Activated T-cell treated with anti-CD3 and anti-CD28 coated beads, Interleukin-2, amount 50 U/mL, for 1 hour (primary cell): ENCODE measurements at regions not wholly inside any gene's neighbourhood (a gene's known extent, or its start where the extent isn't known, plus 50 kb on each side); places are given as distances from the start of the nearest gene placed in this dataset.

ENCODE experiments used
- DNase-seq: peaks from one replicate; pipeline ENCODE4 v3.0.0-alpha.2; 2020

DNA sequence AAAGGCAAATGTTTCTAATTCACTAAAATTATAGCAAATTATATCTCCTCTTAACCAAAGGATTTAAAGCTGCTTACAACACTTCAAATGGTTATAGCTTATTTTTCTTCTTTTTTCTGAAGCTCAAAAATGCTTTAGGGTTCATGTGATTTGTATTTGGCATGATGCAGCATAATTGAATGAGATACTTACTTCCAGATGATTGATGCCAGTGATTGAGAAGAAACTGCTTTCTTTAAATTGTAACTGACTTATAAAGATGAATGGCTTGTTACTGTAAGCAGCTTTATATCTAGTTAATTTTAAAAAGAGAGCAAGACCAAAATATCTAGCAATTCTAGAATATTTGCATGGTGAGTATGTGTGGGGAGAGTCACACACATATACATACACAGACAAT is 270.7 kb upstream of the THRB start:
- DNase-seq = no peak

DNA sequence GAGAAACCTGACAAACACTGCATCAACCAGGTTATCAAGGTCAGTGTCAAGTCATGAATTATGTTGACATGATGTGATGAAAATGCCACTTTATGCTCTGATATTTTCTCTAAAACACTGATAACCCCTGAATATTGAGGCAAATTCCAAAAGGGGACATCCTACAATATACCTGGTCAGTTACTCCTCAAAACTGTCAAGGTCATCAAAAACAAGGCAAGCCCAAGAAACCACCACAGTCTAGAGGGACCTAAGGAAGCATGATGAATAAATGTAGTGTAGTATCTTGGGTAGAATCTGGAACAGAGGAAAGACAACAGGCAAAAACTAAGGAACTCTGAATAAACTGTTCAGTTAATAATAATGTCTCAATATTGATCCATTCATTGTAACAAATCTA is 275.3 kb upstream of the THRB start:
- no peak for DNase-seq

DNA sequence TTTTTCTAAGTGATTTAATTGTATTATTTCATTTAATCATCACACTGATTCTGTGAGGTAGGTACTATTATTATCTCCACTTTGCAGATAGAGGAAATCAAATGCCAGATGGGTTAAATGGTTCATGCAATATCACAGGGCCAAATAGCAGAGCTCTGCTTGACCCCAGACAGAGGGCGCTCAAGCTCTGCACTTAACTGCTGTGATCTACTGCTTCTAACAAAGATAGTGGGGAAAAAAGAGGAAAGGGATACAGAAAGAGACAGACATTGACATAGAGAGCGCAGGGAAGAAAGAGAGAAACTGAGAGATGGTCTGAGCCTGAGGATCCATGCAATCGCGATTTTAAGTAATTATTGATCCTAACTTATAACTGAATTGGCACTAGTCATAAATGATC is 279.1 kb upstream of the THRB start:
- no peak for DNase-seq

DNA sequence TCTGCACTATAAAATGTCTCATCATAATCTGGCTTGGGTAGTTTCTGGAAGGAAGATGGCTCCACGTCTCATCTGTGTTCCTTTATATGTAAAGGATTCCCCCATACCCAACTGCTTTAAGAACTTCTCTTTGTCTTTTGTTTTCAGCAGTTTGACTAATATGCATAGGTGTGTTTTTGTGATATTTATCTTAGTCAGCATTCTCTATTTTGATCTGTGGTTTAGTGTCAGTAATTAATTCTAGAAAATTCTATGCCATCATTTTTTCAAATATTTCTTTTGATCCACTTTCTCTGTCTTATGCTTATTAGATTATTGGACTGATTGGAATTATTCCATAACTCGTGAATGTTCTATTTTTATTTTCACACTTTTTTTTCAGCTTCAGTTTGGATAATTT is 286.3 kb upstream of the THRB start:
- no peak for DNase-seq

DNA sequence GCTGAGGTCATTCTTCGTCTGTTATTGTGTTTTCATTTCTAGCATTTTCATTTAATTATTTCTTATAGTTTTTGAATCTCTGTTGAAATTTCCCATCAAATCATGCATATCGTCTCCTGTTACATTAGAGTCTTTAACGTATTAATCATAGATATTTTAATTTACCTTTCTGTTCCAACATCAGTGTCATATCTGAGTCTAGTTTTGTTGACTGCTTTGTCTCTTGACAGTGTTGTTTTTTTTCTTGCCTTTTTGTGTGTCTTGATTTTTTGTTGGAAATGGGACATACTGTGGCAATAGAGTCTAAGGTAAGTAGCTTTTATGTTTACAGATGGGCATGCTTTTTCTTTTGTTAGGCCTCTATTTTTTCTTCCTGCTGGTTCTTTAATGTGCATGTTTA is 286.8 kb upstream of the THRB start:
- DNase-seq = no peak

DNA sequence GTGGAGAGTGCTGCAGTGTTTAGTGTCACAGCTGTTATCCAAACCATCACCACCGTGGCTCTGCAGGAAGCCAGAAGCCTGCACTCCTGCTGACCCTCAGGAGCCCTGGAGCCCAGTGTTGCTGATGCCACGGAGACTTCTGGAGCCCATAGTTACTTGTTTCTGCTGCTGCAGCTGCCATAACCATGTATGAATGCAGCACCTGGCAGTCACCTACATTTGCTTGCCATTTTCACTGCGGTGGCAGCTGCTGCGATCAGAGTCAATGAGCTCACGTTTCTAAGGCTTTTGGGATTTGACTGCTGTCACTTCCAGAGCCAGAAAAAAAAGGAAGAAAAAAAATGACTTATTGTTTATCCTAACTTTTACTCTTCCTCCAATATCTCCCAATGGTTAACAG is 299.2 kb upstream of the THRB start:
- DNase-seq = no peak

DNA sequence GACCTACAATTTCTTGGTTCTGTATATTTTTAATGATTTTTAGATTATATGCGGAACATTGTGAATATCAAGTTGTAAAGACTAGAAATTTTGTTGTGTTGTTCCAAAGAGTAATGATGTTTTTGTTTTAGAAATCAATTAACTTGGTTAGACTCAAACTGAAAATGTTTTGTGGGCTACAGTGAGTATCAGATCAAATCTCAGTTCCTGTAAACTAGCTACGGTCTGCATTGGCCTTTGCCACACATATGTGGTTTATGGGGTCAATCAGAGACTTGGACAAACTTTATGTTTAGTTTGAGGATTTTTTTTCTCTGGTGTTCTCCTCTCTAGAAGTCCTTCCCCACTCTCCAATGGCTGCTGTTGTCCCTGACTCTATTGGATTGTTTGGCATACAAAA is 308.0 kb upstream of the THRB start:
- DNase-seq = no peak

DNA sequence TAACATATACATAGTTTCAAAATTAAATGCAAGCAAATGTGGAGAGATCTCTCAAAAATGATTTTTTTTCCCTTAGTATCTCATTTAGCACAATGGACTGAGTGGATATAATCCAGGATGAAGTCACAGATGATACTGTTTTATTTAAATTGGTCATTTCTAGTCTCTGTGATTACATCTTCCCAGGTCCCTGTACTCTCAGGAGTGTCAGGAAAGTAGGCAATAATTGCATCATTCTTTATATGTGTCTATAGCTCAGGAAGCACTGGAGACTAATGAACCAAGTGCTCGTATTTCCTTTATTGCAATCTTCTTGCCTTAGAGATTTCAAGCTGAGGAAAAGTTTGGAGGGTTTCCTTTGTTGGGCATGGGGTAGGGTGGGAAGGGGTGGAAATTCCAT is 309.4 kb upstream of the THRB start:
- DNase-seq = no peak

DNA sequence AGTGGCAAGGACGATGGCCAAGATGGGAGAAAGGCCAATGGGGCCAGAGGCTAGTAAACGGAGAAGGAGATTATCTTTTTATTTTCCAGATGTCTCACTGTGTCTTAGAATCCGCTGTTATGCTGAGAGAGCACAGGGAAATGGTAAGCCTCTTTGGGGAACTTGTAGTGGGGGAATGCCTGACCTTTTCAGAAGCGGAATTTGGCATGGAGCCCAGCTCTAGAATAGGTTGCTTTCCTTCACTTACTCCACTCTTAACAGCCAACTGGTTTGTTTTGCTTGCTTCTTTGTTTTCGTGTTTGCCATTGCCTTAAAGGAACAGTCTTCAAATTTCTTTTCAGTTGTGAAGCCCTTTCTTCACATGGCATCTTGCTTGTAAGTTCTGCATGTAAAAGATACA is 316.2 kb upstream of the THRB start:
- no peak for DNase-seq

DNA sequence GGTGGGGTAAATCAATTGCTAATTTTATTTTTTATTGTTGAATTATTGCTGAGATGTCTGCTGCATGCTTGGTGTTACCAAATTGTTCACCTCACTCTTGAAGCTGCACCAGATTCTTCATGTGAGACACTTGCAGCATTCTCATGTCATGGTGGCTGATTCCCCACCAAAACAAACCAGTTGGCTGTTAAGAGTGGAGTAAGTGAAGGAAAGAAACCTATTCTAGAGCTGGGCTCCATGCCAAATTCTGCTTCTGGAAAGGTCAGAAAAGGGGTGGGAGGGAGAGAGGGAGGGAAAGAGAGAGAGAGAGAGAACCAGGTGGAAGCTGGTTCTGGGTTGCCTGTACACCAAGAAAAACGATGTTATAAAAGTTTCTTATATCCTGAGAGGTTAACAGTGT is 317.5 kb upstream of the THRB start:
- no peak for DNase-seq

DNA sequence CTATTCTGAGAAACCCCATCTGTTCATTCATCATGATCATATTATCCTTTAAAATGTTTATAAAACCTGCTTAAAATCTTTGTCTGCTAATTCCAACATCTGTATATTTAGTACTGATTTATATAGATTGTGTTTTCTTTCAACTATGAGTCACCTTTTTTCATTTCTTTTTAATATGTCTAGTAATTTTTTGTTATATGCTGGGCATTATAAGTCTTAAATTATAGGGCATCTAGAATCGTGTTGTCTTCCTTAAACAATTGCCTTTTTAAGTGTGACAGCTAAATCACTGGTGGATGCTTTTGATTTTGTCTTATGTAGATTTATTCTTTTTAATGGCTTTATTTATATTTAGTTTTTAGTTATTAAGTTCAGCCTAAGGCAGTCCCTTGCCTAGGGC is 323.4 kb upstream of the THRB start:
- no peak for DNase-seq

DNA sequence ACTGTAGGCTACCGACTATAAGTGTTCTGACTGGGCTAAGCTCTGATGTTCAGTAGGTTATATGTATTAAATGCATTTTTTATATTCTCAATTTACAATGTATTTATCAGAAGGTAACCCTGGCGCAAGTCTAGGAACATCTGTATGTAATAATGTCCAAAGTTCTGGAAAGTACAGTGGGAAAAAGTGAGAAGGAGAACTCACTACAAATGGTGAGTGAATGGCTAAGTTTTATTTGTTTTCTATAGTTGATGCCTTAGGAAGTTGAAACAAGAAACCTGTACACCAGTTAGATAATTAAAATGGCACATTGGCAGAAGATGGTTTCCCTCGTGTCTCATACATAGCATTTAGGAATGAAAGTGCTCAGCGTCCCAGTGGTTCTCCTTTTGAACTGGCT is 333.4 kb upstream of the THRB start:
- no peak for DNase-seq

DNA sequence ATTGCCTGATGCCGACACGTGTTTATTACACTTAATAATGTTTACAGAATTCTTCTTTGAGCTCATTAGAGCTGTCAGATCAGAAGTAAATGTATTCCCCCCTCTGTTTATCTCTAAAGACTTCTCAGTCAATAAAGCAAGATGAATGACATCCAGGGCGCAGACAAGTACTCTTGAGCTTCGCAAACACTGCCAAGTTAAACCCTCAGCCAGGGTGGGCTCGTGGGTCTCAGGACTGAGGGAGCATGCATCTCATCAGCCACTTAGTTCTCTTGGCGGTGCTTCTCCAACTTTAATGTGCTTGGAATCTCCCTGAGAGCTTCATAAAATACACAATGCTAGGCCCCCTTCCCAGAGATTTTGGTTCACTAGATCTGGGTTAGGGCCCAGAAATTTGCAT is 333.9 kb upstream of the THRB start:
- no peak for DNase-seq

DNA sequence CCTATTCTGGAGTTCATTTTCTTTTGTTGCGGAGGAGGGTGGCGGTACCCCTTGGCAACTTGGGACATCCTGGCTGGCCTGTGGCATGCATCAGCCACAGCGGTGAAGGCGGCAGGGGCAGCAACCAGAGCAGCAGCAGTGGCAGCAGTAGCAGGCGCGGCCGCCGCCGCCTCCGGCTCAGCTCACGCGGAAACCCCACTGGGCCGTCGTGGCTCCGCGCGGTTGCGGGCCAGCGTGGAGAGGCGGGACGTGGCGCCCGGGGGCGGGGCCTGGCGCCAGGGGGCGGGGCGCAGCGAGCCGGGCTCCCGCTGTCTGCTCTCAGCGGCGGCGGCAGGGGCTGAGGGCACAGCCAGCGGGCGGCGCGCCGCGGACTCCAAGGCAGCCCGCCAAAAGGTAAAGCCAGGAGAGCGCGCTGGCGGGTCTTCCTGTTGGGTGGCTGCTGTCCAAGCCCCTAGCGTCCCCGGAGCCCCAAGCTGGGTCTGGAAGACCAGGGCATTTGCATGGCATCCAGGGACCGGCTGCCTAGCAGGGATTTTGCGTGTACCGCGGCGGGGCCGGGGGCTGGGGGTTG is 334.4 kb upstream of the THRB start:
- DNase-seq = no peak

DNA sequence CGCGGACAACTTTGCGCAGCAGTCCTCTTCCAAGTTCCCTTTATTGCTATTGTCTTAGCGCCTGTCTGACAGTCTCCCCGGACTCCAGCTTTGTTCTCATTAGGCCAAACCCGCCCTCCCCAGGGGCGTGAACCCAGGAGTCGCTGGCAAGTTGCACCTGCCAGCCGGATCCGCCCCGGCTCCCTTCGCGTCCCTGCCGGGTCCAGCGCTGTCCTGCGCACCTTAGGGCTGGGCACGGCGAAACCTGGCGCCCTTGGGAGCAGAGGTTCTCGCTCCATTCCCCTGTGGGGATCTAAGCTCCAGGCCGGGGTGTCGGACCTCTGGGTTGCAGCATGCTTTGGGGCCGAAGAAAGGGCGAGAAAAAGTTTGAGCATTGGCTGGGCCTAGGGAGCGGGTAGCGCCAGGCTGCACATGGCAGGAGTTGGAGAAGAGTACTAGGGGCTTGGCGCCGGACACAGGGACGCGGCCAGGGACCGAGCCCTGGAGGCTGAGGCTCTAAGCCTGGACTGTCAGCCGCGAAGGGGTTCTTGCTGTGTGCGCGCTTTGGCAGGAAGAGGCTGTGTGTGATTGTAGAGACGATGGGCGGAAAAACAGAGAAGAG is 335.1 kb upstream of the THRB start:
- DNase-seq = no peak

DNA sequence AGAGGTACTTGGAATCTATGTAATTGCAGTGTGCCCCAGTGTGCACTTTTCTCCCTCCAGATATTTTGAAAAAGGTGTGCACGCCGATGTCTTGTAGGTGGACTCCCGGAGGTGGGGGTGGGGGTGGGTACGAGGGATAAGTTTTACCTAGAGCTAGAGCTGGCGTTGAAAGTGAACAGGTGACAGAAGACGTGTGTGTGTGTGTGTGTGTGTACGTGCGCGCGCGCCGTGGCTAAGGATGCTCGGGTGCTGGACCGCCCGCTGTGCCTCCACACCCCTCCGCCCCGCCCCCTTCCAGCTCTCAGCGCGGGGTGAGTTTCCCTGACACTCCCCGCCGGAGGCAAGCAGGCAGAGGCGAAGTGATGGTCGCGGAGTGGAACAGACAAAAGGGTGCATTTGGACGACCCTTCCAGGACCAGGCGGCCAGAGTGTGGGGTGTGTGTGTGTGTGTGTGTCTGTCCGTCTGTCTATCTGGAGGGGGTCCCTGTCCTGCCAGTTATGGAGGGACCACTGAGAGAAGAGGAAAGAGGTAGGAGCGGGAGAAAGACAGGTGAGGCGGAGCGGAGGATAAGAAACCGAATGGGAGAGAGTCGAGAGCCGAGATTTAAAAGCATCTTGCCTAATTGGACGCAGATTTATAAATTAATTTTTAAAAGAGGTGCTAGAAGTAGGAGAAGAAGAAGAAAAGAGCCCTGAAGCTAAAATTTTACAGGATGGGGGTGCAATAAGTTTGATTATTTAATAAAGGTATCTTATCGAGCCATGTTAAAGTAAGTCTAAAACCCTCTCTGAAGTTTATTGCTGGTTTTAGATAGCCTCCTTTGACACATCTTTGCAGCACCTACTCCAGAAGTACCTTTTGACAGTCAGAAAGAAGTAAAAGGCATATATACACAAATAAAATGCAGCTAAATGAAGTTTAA is 335.8 kb upstream of the THRB start:
- no peak for DNase-seq

DNA sequence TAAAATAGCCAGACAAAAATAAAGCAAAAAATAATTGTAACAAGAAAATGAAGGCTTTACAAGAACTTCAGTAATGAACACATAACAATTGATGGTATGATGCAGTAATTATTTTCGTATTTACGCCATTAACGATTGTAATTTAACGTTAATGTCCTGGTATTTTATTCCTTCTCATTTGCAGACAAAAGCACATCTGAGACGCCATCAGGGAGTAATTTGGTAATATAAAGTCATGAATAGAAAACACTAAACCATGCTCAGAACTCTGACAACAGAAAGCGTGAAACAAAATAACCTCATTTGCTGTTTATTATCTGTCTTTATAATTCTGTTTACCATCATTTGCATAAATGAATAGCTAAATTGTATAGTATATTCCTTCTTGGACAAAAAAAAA is 336.6 kb upstream of the THRB start:
- DNase-seq = no peak

DNA sequence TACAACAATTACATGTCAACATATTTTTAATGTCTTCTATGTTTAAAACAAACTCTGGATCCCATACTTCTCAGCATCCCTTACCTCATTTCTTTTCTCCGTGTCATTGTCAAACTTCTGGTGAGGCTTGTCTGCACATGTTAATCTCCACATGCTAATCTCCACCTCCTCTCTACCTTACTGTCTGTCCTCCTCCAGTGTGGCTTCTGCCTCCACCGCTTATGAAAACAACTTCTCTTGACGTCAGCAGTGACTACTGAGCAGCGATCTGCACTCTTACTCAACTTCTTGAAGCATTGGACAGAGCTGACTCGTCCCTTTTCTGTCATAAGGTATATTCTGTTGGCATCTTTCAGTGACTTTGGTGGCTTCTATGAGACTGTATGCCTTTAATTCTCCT is 338.2 kb upstream of the THRB start:
- DNase-seq = no peak

DNA sequence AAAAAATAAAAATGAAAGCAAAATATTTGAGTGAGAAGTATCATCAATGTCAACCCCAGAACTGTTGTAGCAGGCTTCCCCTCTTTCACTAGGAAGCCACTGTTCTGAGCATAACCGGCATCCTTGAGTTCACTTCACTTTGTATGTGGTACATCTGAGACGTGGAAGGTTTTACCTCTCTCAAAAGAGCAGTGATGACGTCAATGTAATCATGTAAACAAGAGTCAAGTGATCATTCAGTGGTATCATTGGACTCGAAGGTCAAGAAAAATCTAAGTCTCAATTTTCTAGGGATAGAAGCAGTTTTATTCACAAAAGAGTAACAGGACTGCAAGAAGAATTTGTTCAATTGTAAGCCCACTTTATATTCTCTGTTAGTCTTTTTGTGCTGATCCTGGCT is 339.8 kb upstream of the THRB start:
- DNase-seq = no peak

DNA sequence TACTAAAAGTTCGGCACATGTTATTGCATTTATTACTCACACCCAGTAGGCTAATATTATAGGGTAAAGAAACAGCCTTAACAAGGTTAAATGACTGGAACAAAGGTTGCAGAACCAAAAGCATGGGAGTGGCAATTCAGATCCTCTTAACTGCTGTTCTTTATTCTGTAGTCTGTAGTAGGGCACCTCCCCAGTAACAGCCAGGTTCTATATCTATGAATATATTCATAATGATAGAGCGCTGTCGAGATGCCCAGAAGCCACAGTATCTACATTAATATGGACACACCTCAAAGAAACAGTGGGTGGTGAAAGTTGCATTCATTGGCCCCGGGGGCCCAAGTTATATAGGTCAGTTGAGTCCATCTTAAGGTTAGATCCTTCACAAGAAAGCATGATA is 340.9 kb upstream of the THRB start:
- DNase-seq = no peak

DNA sequence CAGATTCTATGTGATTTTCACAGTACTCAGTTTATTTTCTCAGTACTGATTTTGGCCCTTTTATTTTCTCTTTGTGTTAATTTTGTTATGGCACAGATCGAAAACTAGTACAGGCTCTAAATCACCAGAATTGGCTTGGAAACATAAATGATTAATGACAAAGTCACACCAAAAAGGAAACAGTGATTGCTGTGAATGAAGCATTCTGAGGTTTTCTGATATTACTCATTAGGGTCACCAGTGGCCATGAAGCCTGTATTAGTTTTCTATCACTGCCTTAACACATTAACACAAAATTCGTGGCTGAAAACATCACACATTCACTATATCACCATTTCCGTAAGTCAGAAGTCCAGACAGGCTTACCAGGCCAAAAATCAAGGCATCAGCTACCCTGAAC is 343.0 kb upstream of the THRB start:
- DNase-seq = no peak

DNA sequence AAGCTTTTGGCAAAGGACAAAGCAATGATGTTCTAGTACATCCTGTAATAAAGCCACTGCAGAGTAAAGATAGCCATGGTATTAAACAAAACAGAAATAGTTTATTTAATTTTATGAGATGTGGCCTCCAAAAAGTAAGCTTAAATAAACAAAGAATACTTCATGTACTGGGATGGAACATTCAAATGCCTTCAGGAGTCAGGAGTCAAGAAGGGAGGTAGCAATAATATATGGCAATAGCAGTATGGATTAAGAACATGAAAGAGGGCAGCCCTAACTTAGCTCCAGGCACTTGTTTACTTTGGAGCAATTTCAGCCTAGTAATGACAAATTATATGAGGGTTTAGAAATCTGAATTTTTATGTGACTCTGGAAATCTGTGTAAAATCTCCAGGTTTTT is 343.9 kb upstream of the THRB start:
- no peak for DNase-seq

DNA sequence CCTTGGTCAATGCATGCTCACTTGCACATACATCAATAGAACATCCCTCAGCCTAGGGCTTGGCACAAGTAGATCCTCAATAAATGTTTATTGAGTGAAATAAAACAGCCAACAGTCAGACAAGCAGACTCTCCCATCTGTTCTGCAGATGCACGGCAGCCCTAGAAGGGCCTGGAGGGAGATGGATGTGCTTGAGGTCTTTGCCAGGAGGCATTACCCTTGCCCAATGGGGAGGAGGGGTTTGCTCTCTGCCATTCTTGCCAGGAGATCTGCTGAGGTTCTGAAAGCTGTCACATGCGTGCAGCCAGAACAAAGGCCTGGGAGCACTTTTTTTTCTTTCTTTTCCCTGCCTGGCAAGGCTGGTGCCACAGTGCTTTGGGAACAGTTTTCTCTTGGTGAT is 349.3 kb upstream of the THRB start:
- no peak for DNase-seq

DNA sequence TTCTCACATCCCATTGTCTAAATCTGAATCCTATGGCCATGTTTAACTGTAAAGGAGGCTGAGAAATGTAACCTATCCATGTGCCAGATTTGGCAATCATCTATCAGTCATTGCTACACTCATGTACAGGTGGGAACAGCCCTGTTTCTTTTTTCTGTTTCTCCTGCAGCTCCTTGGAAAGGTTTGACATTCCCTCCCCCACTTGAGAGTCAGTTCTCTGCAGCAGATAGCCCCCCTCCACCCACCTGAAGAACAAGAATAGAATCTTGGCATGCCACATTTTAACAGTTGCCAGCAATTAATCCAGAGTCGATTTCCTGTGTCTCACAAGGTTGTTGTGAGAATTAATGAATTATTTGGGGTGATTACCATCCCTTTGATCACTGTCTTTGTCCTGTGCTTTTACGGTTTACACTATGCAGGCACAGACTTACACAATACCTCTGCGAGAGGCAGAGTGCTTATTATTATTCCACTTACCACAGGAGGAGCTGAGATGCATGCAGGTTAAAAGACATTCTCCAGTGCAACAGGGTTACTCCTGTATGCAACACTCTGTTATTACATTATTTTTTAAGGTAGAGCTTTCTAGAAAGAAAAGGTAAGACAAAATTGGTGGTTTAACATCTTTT is 351.0 kb upstream of the THRB start:
- DNase-seq = no peak
